NB4 (cell line): ENCODE measurements at regions not wholly inside any gene's neighbourhood (a gene's known extent, or its start where the extent isn't known, plus 50 kb on each side); places are given as distances from the start of the nearest gene placed in this dataset.

Experiments
- DNase-seq: peaks from one replicate; pipeline ENCODE4 v3.0.0; 2010; ENCODE audit warnings: low read depth
- H3K4me3 ChIP-seq: one replicate; pipeline ENCODE4 v1.5.1; 2011; ENCODE audit warnings: mild to moderate bottlenecking, low read depth, low read length, moderate library complexity
- MYC ChIP-seq: IDR thresholded peaks from 2 replicates; pipeline ENCODE4 v1.6.1; 2011; ENCODE audit warnings: low read depth, low read length
- POLR2A ChIP-seq: IDR thresholded peaks from 2 replicates; pipeline ENCODE4 v1.6.1; 2011; ENCODE audit warnings: mild to moderate bottlenecking; ENCODE audit not compliant: insufficient read length; ENCODE audit errors: extremely low read depth
- TF ChIP-seq, protein P1 (sequence below): IDR thresholded peaks from one replicate; pipeline ENCODE4 v1.5.1; 2012; ENCODE audit warnings: low read depth, low read length
- TF ChIP-seq, protein P2 (sequence below): IDR thresholded peaks from 2 replicates; pipeline ENCODE4 v1.6.1; 2011; ENCODE audit warnings: low read depth, low read length

DNA sequence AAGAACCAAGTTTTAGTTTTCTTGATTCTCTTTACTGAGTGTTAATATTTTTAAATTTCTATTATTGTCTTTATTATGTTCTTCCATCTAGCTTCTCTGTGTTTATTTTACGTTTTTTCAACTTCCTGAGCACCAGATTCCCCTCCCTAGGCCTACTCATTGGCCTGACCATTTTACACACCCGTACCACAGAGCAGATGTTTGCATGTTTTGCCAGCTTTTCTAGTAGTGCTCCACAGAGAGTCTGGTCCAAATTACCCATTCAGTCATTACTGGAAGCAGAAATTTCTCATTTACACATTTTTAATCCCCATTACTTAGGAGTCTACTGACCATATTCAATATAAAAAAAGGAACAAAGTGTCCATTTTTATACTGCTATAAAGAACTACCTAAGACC is 66.9 kb downstream of the ING1 start:
- DNase-seq = no peak
- H3K4me3 ChIP-seq = no peak overlapping the region
- TF ChIP-seq, protein P1, sequence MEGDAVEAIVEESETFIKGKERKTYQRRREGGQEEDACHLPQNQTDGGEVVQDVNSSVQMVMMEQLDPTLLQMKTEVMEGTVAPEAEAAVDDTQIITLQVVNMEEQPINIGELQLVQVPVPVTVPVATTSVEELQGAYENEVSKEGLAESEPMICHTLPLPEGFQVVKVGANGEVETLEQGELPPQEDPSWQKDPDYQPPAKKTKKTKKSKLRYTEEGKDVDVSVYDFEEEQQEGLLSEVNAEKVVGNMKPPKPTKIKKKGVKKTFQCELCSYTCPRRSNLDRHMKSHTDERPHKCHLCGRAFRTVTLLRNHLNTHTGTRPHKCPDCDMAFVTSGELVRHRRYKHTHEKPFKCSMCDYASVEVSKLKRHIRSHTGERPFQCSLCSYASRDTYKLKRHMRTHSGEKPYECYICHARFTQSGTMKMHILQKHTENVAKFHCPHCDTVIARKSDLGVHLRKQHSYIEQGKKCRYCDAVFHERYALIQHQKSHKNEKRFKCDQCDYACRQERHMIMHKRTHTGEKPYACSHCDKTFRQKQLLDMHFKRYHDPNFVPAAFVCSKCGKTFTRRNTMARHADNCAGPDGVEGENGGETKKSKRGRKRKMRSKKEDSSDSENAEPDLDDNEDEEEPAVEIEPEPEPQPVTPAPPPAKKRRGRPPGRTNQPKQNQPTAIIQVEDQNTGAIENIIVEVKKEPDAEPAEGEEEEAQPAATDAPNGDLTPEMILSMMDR = no peak
- TF ChIP-seq MYC = no peak
- TF ChIP-seq, protein P2, sequence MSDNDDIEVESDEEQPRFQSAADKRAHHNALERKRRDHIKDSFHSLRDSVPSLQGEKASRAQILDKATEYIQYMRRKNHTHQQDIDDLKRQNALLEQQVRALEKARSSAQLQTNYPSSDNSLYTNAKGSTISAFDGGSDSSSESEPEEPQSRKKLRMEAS = no peak
- no peak for TF ChIP-seq POLR2A

DNA sequence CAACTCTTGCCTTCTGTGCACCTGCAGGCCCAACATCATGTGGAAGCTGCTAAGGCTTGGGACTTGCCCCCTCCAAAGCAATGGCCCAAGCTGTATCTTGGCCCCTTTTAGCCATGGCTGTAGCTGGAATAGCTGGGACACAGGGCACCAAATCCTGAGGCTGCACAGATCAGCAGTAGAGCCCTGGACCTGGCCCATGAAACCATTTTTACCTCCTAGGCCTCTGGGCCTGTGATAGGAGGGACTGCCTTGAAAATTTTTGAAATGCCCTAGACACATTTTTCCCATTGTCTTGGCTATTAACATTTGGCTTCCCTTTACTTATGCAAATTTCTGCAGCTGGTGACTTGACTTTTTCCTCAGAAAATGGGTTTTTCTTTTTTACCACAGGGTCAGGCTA is 68.7 kb downstream of the ING1 start:
- no peak for DNase-seq
- no peak overlapping the region for H3K4me3 ChIP-seq
- TF ChIP-seq, protein P1 = no peak

DNA sequence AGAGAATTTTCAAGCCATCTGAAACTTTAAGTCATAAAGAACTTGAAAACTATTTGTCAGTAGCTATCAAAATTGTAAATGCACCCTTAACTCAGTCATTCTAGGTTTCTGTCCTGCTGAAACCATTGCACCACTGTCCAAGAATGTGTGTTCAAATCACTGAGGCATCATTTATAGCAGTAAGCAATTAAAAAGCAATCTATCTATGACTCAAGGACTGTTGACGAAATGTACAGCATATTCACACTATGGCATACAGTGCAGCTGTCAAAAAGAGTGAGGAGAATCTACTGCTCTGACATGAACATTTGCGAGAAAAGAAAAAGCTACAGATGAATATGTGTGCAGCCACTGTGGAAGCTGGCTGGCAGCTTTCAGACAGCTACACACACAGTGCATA is 71.2 kb downstream of the ING1 start:
- TF ChIP-seq MYC (no peak), POLR2A (no peak)
- TF ChIP-seq, protein P2 = no peak
- TF ChIP-seq, protein P1 = no peak
- no peak overlapping the region for H3K4me3 ChIP-seq
- no peak for DNase-seq

DNA sequence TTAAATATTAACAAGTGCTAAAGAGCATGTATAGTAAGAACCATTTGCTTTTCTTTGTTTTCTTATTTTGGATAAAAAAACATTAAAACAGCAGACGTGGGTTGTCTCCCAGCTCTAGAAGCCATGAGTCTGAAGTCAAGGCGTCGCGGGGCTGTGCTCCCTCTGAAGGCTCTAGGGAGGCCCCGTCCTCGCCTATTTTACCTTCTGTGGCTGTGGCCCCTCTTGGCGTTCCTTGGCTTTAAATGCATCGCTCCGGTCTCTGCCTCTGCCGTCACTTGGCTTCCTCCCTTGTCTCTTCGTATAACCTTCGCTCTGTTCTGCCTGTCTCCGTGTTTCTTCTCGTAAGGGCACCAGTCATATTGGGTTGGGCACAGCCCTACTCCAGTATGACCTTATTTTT is 75.3 kb downstream of the ING1 start:
- H3K4me3 ChIP-seq = no peak overlapping the region
- DNase-seq = no peak
- TF ChIP-seq, protein P2 = no peak
- TF ChIP-seq MYC = no peak
- TF ChIP-seq POLR2A = no peak
- TF ChIP-seq, protein P1 = no peak

DNA sequence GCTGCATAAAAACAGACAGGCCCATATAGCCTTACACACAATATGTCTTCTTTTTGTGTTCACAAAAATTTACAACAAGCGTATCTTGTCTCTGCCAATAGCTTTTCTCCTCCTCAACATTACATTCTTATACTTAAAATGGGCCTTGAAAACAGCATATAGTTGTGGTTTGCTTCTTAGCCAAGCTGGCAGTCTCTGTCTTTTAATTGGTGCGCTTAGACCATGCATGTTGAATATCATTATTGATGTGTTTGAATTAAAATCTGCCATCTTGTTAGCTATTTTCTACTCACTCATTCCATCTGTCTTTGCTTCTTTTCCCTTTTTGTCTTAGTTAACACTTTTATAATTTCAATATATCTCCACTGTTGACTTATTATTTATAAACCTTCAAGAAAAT is 76.4 kb downstream of the ING1 start:
- TF ChIP-seq, protein P2 = no peak
- TF ChIP-seq, protein P1 = no peak
- TF ChIP-seq MYC (no peak), POLR2A (no peak)
- DNase-seq = no peak
- no peak overlapping the region for H3K4me3 ChIP-seq

DNA sequence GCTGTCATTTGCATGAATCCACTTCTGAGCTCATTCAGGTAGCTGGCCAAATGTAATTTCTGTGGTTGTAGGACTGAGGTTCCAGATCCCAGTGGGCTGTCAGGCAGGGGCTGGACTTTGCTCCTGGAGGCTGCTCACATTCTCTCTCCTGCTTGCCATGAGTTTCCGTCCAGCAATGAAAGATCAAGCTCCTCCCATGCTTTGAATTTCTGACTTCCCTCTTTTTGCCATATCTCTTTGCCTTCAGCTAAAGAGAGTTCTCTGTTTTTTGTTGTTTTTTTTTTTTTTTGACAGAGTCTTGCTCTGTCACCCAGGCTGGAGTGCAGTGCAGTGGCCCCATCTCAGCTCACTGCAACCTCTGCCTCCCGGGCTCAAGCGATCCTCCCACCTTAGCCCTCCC is 76.9 kb downstream of the ING1 start:
- no peak overlapping the region for H3K4me3 ChIP-seq
- TF ChIP-seq, protein P2 = no peak
- TF ChIP-seq POLR2A (no peak), MYC (no peak)
- TF ChIP-seq, protein P1 = no peak
- no peak for DNase-seq
